C4-2B (cell line): ENCODE measurements at regions not wholly inside any gene's neighbourhood (a gene's known extent, or its start where the extent isn't known, plus 50 kb on each side); places are given as distances from the start of the nearest gene placed in this dataset.

Source experiments
- H3K27ac ChIP-seq: fragments of 450-650 bp; 2 replicates; pipeline ENCODE4 v1.5.1; 2017
- CTCF ChIP-seq: fragments of 450-650 bp; conservative IDR thresholded peaks from 2 replicates; pipeline ENCODE4 v1.5.1; 2017; ENCODE audit warnings: mild to moderate bottlenecking
- ZFX ChIP-seq: fragments of 450-650 bp; IDR thresholded peaks from 2 replicates; pipeline ENCODE4 v1.6.1; 2017

- TF ChIP-seq ZFX (no peak), CTCF (no peak)
- H3K27ac ChIP-seq: no peak overlapping the region
These were observed 427.6 kb downstream of the BCL11A start for GRCh38 chr2:60125611-60126426.

GRCh38 chr2:60119778-60120177, 433.7 kb downstream of the BCL11A start:
- H3K27ac ChIP-seq: no peak overlapping the region
- TF ChIP-seq CTCF (peak; percentile 10), ZFX (no peak)

- no peak for TF ChIP-seq CTCF
- no peak for TF ChIP-seq ZFX
- H3K27ac ChIP-seq: no peak overlapping the region
These were observed 434.5 kb downstream of the BCL11A start for GRCh38 chr2:60118917-60119316.

- no peak for TF ChIP-seq ZFX
- TF ChIP-seq CTCF: no peak
- H3K27ac ChIP-seq: no peak overlapping the region
These were observed 435.4 kb downstream of the BCL11A start for GRCh38 chr2:60118061-60118460.

GRCh38 chr2:60116161-60116875, 437.1 kb downstream of the BCL11A start:
- H3K27ac ChIP-seq: no peak overlapping the region
- TF ChIP-seq CTCF (no peak), ZFX (no peak)

- H3K27ac ChIP-seq: no peak overlapping the region
- no peak for TF ChIP-seq ZFX
- no peak for TF ChIP-seq CTCF
These were observed 443.7 kb downstream of the BCL11A start for GRCh38 chr2:60109744-60110143.

- H3K27ac ChIP-seq: no peak overlapping the region
- TF ChIP-seq ZFX (no peak), CTCF (no peak)
These were observed 446.5 kb downstream of the BCL11A start for GRCh38 chr2:60106836-60107529.
